Stomach (tissue), 8 donors: ENCODE measurements at regions not wholly inside any gene's neighbourhood (a gene's known extent, or its start where the extent isn't known, plus 50 kb on each side); places are given as distances from the start of the nearest gene placed in this dataset.

Experiments
- DNase-seq, 2 donors: peaks; one replicate each; pipeline versions ENCODE4 v3.0.0 to v3.0.0-alpha.2; 2013 to 2019
- H3K27ac ChIP-seq, 5 donors: fragments of 200-600 bp in 4 of 5; sonication (generic) in 4 of 5; one replicate each; pipeline ENCODE4 v1.5.1; 2013 to 2019; ENCODE audit warnings: mild to moderate bottlenecking in 1 of 5, moderate library complexity in 1 of 5
- H3K27me3 ChIP-seq, 3 donors: fragments of 200-600 bp; sonication (generic); one replicate each; pipeline ENCODE4 v1.5.1; 2017 to 2019; ENCODE audit warnings: mixed run types in 1 of 3
- H3K36me3 ChIP-seq, 4 donors: fragments of 200-600 bp; sonication (generic); 1 replicate in 3 of 4; 2 replicates in 1 of 4; pipeline ENCODE4 v1.5.1; 2016 to 2019
- H3K4me1 ChIP-seq, 4 donors: fragments of 200-600 bp; sonication (generic); one replicate each; pipeline ENCODE4 v1.5.1; 2016 to 2019
- H3K4me3 ChIP-seq, 4 donors: fragments of 200-600 bp; sonication (generic) in 3 of 4; one replicate each; pipeline ENCODE4 v1.5.1; 2016 to 2019; ENCODE audit warnings: mild to moderate bottlenecking in 1 of 4
- H3K9me3 ChIP-seq, 4 donors: fragments of 200-600 bp; sonication (generic); one replicate each; pipeline ENCODE4 v1.5.1; 2016 to 2019
- CTCF ChIP-seq, 7 experiments: fragments of 450-650 bp in 4 of 7; fragments of 200-600 bp in 3 of 7; sonication (generic) in 3 of 7; IDR thresholded peaks; one replicate each; pipeline ENCODE4 v1.5.1; 2016 to 2019; ENCODE audit warnings: antibody characterized with exemption in 7 of 7, control low read depth in 2 of 7, mild to moderate bottlenecking in 1 of 7
- EP300 ChIP-seq: sonication (generic); formaldehyde crosslinking; IDR thresholded peaks from one replicate; pipeline ENCODE4 v1.6.1; 2017; ENCODE audit warnings: antibody characterized with exemption
- POLR2A ChIP-seq, 4 donors: fragments of 450-650 bp; IDR thresholded peaks; one replicate each; pipeline ENCODE4 v1.6.1; 2016; ENCODE audit warnings: antibody characterized with exemption in 4 of 4, control low read depth in 2 of 4, mild to moderate bottlenecking in 1 of 4, moderate library complexity in 1 of 4
- POLR2AphosphoS5 ChIP-seq, 3 donors: sonication (generic); formaldehyde crosslinking; IDR thresholded peaks; one replicate each; pipeline ENCODE4 v1.6.1; 2016; ENCODE audit warnings: antibody characterized with exemption in 3 of 3
- WGBS, 5 donors: extraction: QIAGEN DNeasy Blood & Tissue Kit in 3 of 5; methylation state at CpG; one replicate each; pipeline versions ENCODE4 v1.1.5 to v1.1.7; 2013 to 2018; 5-methylcytosine and 5-hydroxymethylcytosine counted together
- intact Hi-C: fragments of 100-400 bp; cut with DNase I; formaldehyde crosslinking; loops from one replicate; pipeline ENCODE4 v1.15.1; 2023; ENCODE audit warnings: low total_unique reads
- donor health status: healthy with polysubstance abuse.
- donor health status: Bipolar disorder and iron deficiency.
- donor health status: healthy.

- Histone ChIP-seq H3K27me3 (peaks cover 0 to 5% (median 0%) of the 10 kb centered on the region in 3 donors), H3K9me3 (no peaks in the 10 kb centered on the region)
- intact Hi-C loops = no loop called here
These were observed 167.3 kb upstream of the NDN start for GRCh38 chr15:23854203-23854911.

DNA sequence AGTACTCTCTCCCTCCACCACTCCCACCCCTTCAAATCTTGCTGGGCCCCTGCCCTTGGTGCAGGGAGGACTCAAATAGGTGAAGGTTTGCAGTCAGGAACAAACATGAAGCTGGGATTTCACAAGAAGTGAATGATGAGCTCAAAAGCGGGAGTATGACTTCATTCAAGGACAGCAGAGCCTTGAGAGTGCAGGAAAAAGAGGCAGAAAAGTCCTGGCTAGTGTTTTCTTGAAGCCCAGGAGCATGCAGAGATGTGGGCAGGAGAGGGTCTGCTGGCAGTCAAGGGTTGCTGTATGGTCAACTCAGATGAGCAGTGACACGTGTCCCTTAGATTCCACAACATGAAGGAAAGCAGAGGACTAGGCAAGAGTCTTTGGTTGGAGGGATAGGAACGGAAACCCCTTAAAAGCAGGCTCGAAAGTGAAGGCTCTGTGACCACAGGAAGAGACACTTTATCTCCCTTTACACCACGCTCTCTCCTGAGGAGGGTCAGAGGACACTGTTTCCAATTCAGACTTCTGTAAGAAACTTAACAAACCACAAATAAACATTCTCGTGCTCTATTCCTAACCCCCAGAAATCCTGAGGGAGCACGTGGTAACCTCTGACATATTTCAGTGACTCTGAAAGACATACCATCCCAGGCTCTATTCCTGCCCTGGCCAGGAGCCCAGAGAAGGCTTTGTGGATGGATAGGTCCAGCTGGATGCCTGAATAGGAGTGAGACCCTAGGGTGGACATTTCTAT, 168.0 kb upstream of the NDN start:
- H3K4me3 ChIP-seq = no peak overlapping the region
- no peaks in the 10 kb centered on the region for H3K36me3 ChIP-seq
- H3K4me1 ChIP-seq = no peaks in the 10 kb centered on the region
- no peak for TF ChIP-seq POLR2AphosphoS5 (IDR thresholded peaks at IDR 0.05)
- TF ChIP-seq EP300 = no peak
- no peak for TF ChIP-seq CTCF (IDR thresholded peaks at IDR 0.05)
- no peak for TF ChIP-seq POLR2A (IDR thresholded peaks at IDR 0.05)
- peak in 1 of 2 donors; percentile 8 for DNase-seq
- intact Hi-C loops = no loop called here
- no peak overlapping the region for H3K27ac ChIP-seq
- H3K9me3 ChIP-seq = no peaks in the 10 kb centered on the region
- WGBS, 5 donors = 28 to 39% (median 32%) methylated on average over 7 of the region's 7 CpGs
- H3K27me3 ChIP-seq = peaks cover 0 to 5% (median 0%) of the 10 kb centered on the region in 3 donors

More at GRCh38 chr15:23854203-23854911, 167.3 kb upstream of the NDN start:
- peak in 1 of 2 donors; percentile 6 for DNase-seq
- 40 to 53% (median 49%) methylated on average over 5 of the region's 5 CpGs for WGBS, 5 donors
- H3K36me3 ChIP-seq = no peaks in the 10 kb centered on the region
- no peak for TF ChIP-seq EP300
- TF ChIP-seq CTCF (IDR thresholded peaks at IDR 0.05) = no peak
- no peak for TF ChIP-seq POLR2A (IDR thresholded peaks at IDR 0.05)
- no peak for TF ChIP-seq POLR2AphosphoS5 (IDR thresholded peaks at IDR 0.05)
- no peak overlapping the region for H3K4me3 ChIP-seq
- H3K4me1 ChIP-seq = no peaks in the 10 kb centered on the region
- no peak overlapping the region for H3K27ac ChIP-seq

DNA sequence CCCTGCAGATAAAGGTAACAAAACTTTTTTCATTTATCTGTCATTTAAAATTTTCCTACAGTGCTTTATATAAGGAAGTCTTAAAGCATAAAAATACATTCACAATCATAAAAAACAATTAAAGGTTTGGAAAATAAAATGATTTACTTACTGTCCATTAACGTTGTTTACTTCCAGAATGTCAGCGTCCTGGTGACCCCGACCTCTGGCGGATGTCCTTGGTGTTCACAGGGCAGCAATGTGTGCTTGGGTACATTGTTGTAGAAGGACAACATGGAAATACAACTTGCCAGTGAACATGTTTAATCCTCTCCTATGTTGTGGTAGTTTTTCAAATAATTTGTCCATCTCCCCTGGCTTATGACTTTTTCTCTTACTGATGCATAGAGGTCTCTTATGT, 168.8 kb upstream of the NDN start:
- Histone ChIP-seq H3K4me1 (no peaks in the 10 kb centered on the region), H3K27me3 (peaks cover 0 to 13% (median 0%) of the 10 kb centered on the region in 3 donors), H3K4me3 (no peak overlapping the region), H3K36me3 (no peaks in the 10 kb centered on the region), H3K9me3 (no peaks in the 10 kb centered on the region), H3K27ac (no peak overlapping the region)
- TF ChIP-seq EP300 (no peak), CTCF (IDR thresholded peaks at IDR 0.05) (no peak), POLR2A (IDR thresholded peaks at IDR 0.05) (no peak), POLR2AphosphoS5 (IDR thresholded peaks at IDR 0.05) (no peak)
- no peak for DNase-seq
- intact Hi-C loops = no loop called here
- WGBS, 5 donors = 48 to 67% (median 50%) methylated on average over 4 of the region's 4 CpGs

DNA sequence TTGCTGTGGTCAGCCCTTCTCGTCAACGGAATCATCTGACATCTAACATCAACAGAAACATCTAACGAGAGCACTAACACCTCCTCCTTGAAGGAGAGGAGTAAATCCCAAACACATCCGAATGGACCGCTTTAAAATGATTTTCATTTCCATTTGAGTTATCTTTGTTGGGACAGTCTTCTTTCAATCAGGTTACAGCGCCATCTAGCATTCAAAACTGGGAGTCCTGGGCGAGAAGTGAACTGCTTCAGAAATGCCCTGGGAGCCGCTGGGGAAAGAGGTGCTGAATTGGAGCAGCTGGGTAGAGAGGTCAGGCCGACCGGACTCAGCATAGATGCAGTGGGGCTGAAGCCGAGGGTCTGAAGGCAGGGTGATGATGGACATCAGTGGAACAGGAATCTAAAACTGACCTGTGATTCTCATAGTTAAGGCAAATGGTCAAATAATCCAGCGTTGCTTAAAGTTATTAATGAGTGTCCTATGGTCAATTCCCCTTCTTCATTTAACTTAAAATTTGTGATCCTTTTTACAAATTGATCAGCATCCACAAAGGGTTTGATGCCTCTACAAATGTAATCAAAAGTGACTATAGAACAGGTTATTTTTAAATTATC, 170.0 kb upstream of the NDN start:
- Histone ChIP-seq H3K36me3 (no peaks in the 10 kb centered on the region), H3K4me1 (no peaks in the 10 kb centered on the region), H3K27me3 (peaks cover 0 to 17% (median 0%) of the 10 kb centered on the region in 3 donors), H3K27ac (no peak overlapping the region), H3K4me3 (no peak overlapping the region), H3K9me3 (no peaks in the 10 kb centered on the region)
- TF ChIP-seq POLR2AphosphoS5 (IDR thresholded peaks at IDR 0.05) (no peak), CTCF (IDR thresholded peaks at IDR 0.05) (peak in 4 of 7 experiments; percentile 19 to 53 (median 34)), EP300 (no peak), POLR2A (IDR thresholded peaks at IDR 0.05) (no peak)
- intact Hi-C loops = no loop called here
- 25 to 36% (median 32%) methylated on average over 12 of the region's 12 CpGs for WGBS, 5 donors
- peak; percentile 56 to 74 for DNase-seq
